DOHH2 (cell line): ENCODE measurements at regions not wholly inside any gene's neighbourhood (a gene's known extent, or its start where the extent isn't known, plus 50 kb on each side); places are given as distances from the start of the nearest gene placed in this dataset.

Experiments
- EZH2phosphoT487 ChIP-seq: fragments of 200-600 bp; sonication (generic); IDR thresholded peaks from 2 replicates; pipeline ENCODE4 v1.6.1; 2017; ENCODE audit warnings: borderline replicate concordance, mild to moderate bottlenecking, antibody characterized with exemption, low read length, moderate library complexity, mixed read lengths
- TF ChIP-seq, protein P1 (sequence below): fragments of 200-600 bp; sonication (generic); IDR thresholded peaks from one replicate; pipeline ENCODE4 v1.5.1; 2014; ENCODE audit warnings: antibody characterized with exemption, mild to moderate bottlenecking, low read depth, low read length; ENCODE audit not compliant: poor library complexity, severe bottlenecking

GRCh38 chr15:53224371-53224770, 434.2 kb upstream of the ONECUT1 start:
- TF ChIP-seq, protein P1, sequence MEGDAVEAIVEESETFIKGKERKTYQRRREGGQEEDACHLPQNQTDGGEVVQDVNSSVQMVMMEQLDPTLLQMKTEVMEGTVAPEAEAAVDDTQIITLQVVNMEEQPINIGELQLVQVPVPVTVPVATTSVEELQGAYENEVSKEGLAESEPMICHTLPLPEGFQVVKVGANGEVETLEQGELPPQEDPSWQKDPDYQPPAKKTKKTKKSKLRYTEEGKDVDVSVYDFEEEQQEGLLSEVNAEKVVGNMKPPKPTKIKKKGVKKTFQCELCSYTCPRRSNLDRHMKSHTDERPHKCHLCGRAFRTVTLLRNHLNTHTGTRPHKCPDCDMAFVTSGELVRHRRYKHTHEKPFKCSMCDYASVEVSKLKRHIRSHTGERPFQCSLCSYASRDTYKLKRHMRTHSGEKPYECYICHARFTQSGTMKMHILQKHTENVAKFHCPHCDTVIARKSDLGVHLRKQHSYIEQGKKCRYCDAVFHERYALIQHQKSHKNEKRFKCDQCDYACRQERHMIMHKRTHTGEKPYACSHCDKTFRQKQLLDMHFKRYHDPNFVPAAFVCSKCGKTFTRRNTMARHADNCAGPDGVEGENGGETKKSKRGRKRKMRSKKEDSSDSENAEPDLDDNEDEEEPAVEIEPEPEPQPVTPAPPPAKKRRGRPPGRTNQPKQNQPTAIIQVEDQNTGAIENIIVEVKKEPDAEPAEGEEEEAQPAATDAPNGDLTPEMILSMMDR = no peak
- TF ChIP-seq EZH2phosphoT487 = no peak
